NCI-H1092 treated with DMSO at 0.1 percent for 48 hours (cell line): ENCODE measurements at regions not wholly inside any gene's neighbourhood (a gene's known extent, or its start where the extent isn't known, plus 50 kb on each side); places are given as distances from the start of the nearest gene placed in this dataset.
A peak's percentile ranks its signal among the peaks of the same experiment; 100 is the strongest.
"Not testable (repeated sequence)": the region's sequence is repeated elsewhere in the genome, so short reads cannot be mapped to it uniquely, and the experiment has no call there.

Experiments
- DNase-seq: peaks from one replicate; lab custom pipeline; 2025; lab: John Stamatoyannopoulos, UW

DNA sequence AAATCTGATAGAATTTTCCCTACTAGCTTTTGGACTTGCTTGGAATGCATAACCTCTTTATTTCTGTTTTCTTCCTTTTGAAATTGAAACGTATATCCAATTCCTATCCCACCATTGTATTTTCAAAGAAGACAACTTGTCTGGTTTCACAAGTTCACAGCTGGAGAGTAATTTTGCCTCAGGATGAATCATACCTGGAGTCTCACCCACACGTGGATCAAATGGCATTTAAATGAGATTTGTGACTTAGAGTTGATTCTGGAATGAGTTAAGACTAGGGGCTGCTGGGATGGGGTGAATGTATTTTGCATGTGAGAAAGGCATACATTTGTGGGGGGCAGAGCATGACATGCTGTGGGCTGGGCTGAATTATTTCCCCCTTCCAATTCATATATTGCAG lies 516.5 kb upstream of the MGAT4C start:
- DNase-seq, result no peak

DNA sequence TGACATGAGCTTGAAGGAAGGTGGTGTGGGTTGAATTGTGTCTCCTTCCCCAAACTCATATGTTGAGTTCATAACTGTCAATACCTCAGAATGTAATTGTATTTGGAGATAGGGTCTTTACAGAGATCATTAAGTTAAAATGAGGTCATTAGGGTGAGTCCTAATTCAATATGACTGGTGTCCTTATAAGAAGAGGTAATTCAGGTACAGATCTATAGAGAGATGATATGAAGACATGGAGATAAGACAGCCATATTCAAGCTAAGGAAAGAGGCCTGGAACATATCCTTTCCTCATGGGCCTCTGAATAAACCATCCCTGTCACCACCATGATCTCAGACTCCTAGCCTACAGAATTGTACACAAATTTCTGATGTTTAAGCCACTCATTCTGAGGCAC lies 514.7 kb upstream of the MGAT4C start:
- no peak for DNase-seq

DNA sequence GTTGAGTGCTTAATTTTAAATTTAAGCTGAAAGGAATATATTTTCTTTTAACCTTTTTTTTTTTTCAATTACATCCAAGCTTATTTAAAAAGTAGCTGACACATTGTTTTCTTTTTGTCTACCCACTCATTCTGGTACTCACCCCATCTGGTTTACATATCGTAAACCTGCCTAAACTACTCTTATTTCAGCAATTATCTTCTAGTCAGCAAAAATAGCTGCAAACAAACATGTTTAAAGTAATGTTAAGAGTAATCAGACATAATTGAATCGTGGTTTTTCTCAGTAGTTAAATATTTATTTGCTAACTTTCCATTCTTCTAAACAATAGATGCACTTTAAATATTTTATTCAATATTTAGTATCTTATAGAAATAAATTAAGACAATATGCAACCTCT lies 492.7 kb upstream of the MGAT4C start:
- no peak for DNase-seq

DNA sequence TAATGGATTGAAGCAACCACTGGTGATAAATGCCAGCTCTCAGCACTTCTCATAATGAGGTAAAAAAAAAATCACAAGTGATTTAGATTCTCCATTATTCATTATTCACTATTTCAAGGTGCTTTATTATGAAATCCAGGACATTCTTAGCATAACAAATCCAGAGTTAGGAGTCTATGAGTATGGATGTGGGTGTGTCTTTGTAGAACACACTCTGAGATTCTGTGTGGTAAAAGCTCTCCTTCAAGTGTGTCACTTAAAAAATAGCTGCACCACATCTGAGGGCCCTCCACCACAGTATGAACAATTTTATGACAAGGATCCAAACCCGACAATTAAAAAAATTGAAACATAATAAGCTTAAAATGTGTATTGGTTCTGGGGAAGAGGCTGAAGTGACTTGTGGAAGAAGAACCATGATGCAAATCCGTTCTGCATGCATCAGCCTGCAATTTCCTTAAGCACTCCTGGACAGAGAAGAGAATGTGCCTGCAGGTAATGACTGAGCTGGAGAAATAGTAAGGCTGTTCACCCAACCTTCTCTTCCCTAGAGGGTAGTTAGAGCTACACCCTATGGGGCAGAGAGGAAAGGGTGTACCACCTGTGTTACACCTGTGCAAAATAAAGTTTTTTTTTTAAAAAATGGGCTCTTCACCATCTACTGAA lies 488.5 kb upstream of the MGAT4C start:
- no peak for DNase-seq

DNA sequence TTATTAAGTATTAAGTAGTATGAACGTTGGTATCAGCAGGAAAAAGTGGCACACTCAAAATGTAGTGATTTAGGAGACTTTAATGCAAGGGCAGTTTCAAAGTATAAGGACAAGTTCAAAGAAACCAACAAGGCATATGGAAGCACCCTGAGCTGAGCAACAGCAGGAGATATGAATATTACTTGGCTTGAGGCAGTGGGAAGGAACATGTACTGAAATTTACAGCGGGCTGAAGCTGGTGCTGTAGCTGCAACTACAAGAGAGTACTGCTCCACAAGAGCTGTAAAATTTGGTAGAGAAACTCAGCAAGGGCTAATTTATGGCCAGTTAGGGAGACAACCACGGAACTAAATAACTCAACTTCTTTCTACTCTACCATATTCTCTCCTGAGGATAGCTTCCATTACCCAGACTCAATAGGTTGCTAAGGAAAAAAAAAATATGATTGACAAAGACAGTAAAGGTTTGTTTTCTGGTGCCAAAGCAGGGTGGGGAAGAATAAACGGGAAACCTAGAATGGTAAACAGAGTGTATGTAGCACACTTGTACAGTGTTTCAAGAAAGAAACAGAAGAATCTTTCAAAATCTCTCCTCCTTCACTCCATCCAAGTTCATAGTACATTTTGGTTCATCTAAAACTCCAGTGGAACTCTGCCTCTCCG lies 487.8 kb upstream of the MGAT4C start:
- DNase-seq, result no peak

DNA sequence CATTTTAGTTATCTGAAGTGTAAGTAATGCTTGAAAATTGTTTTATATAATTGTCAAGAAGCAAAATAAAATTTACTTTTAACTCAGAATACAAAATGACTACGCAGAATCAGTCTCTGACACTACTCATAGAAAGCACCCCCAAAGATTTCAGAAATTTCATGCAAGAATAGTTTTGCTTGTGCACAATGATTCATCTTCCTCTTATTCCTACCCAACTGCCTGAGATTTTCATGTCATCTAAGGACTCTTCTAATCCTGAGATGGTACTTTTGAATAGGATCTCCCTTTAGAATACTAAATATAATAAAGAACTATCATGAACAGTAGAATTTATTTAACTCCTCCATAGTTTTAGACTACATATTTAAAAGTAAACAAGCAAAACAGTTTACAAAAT lies 485.3 kb upstream of the MGAT4C start:
- DNase-seq, result no peak

DNA sequence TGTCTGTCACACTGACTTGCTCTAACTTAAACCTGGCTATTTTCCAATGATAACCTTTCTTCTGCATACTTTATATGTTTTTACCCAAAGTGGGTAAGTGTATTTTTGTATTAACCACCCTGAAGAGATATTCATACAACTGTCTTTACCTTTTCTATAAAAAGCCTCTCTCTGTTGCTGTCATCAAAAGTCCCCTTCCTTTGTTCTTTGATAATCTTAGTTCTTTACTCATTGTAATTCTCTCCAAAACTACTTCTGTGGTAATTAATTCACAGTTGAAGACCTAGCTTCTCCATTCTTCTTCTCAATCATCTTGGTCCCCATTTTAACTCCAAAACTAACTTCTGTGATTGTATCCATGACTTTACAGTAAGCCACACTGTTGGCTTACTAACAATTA lies 479.7 kb upstream of the MGAT4C start:
- no peak for DNase-seq

DNA sequence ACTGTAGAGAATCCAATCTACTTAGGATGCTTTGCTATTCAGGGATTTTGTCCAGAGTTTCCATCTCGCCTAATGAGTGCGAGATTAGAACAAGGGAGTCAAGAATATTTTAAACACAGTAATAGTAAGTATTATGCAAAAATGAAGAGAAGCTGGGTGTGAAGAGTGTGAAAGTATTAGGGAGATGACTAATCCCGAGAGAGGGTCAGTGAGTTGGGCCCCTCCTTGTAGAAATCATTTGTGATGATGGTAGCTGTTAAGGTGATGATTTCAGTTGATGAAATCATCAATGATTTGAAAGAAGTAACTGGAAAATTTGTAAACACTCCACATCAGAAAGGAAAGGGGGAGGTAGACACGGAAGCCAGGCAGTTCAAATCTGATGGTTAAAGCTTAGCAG lies 478.9 kb upstream of the MGAT4C start:
- no peak for DNase-seq

DNA sequence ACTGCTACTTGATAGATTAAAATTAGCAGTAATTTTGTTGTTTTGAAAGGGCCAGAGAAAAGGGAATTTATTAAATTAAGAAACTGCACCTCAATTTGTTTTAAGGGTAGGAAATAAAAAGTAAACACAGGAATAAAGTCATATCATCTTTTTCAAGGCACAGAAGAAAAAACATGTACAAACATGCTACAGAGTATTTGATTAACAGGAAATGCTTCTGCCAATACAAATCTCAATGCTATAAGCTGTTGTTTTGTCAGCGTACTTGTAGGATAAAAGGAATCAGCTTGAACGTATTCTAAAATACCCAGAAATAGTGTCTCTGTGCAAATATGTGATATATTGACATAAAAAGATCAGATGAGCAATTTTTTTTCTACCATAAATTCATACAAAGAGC lies 474.0 kb upstream of the MGAT4C start:
- DNase-seq, result no peak

DNA sequence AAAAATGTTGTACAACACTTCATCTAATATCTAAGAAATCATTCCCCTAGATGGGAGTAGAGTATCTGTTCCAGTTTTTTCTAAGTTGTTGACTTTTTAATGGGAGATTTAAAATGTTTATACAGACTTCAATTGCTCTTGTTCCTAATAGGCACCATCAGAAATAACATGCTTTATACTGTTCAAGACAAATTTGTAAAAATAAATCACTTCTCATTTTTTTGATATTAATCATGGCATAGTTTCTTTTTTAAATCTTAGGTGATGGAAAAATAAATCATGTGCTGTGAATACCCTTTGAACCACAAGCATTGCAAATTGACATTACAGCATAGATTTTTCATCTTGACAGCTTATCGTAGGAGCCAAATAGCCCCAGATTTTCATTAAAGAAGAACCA lies 473.5 kb upstream of the MGAT4C start:
- no peak for DNase-seq

DNA sequence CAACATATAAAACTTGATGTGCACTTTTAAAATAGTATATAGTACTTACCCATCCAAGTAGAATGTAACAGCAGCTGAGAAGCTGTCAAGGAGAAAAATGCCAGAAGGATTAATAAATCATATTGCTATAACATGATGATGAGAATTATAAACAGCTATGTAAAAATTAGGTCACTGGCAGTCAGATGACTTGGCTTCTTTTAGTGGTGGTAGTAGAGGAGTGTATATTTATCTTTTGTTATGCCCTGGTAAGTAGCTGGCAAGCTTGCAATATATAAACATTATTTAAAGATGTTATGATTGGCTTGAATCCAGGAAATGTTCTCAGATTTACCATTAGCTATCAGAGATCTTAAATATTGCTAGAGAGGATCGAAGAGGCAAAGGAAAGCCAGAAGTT lies 471.0 kb upstream of the MGAT4C start:
- peak; percentile 24 for DNase-seq

DNA sequence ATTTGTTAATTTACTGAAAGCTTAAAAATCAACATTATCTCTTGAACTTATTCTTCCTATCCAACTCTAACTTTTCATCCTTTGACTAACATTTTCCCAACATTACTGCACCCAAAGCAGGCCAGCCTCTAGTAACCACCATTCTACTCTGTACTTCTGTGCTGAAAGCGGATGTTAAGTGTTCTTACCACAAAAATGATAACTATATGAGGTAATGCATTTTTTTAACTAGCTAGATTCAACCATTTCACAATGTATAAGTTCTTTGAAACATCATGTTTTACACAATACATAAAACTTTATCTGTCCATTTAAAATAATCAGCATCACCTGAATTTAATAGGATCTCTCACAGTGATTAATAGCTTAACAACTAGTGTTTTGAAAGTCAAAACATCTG lies 468.5 kb upstream of the MGAT4C start:
- DNase-seq, result no peak

DNA sequence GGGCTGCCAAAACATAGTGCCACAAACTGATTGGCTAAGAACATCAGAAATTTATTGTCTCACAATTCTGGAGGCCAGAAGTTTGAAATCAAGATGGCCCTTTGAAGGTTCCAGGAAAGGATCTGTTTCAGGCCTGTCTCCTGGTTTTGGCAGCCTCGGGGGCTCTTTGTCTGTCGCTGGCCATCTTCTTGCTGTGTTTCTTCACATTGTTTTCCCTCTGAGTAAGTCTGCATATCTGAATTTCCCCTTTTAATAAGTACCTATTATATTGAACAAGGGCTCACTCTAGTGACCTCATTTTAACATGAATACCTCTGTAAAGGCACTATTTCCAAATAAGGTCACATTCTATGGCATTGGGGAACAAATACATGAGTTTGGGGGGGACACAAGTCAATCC lies 467.1 kb upstream of the MGAT4C start:
- DNase-seq, result no peak

DNA sequence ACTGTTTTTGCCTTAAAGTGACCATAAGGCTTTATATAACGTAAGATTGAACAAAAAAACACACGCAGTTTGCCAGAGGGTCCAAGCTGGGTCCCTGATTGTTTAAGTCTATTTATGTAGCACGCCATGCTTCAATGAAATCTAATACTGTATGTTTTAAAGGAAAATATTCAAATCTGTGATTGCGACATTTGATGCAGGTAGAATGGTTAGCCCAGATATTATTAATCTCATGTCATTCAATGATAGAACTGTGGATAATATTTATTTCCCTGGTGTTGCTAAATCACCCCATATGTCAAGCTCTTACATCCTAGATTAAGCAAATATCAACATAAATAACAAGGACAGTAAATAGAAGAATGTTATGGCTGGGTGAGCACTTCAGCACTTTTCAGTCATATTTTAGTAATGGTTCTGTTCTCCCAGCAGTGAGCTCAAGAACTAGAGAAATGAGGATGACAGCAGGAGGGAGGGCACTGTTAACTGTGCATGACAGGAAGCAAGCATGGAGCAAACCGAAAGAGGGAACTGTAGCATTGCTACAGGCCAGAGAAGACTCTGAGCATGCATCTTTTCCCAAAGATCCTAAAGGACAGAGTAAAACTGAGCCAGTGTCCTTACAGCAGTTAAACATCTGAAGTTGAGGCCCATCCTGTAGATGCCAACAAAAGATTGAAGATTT lies 465.7 kb upstream of the MGAT4C start:
- no peak for DNase-seq

DNA sequence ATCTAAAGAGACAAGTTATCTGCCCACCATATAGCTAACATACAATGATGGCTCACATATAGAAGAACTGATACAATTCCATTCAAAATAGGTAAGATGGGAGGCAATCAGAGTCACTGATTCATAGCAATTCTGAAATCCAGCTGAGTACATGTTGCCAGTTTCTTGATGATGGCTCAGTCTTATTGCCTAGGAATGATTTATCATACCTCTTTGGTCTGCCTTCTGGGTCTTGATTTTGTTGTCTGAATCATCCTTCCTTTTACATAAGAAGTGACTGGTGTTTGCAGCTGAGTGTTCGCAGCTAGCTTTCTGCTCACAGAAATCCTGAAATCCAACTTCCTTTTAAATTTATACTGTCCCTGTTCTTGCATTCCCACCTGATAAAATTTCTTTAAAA lies 463.2 kb upstream of the MGAT4C start:
- DNase-seq, result no peak

DNA sequence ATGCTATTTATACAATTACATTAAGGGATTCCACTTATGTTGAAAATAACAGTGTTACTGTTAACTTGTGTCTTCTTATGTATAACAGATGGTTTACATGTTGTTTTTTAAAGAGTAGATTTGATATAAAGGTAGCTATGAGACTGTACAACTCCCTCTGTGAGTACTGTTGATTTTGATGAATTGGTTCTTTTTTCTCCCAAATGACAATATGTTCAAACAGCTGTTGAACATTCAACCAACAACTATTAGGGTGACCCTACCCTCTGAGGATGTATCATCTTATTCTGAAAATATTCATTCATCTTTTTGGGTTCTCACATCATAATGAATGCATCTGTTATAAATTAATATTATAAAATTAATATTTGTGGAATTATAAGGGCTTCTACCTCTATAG lies 456.9 kb upstream of the MGAT4C start:
- no peak for DNase-seq

DNA sequence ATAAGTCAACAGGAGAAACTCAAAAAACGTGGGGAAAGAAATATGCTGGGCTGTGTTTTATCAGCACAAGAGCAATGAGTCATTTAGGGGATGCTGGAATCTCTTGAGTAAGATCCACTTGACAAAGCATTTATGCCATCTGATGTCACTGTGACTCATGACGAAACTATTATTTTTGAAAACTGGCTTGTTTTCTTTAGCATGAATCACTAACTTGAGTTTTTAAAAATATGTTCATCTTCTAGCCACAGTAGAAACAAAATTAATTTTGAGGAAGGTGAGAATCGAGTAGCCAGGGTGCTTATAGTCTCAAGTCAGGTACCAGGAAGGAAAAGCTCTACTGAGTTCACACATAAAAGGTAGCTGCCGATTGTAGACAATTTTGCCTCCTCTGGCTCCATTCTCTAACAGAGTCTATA lies 456.2 kb upstream of the MGAT4C start:
- DNase-seq, result no peak

DNA sequence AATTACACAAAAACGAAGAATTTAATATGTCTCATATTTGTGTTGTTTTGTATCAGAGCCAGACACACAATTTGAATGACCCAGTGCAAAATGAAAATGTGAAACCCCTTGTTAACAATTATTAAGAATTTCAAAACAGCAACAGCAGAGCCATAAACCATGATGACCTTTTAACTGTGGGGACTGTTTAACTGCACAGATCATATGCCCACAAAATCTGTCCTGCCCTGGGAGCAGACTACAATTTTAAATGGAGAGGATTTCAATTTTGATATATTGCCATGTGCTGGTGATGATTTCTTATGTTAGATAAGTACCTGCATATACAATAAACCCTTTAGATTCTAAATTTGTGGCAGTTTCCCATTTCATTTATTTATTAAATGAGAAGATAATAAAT lies 455.5 kb upstream of the MGAT4C start:
- no peak for DNase-seq

DNA sequence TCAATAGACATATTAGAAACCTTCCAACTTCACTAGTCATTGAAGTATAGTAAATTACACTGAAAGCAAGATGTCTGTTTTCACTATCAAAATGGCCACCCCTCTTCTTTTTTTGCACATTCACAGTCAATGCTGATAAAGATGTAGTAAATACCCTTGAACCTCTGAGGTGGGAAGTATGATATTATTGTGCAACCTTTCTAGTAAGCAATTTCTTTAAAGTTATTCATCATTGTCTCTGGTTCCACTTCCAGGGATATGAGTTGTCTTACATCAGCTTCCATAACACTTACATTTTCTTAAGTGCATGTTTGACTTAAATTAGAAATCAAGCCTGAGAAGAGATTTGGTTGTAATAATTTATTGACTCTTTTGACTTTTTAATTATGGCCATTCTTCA lies 453.9 kb upstream of the MGAT4C start:
- DNase-seq, result no peak

DNA sequence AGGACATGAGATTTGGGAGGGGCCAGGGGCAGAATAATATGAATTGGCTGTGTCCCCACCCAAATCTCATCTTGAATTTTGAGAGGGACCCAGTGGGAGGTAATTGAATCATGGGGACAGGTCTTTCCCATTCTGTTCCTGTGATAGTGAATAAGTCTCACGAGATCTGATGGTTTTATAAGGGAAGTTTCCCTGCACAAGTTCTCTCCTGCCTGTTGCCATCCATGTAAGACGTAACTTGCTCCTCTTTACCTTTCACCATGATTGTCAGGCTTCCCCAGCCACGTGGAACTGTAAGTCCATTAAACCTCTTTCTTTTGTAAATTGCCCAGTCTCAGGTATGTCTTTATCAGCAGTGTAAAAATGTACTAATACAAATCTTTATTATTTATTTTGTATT lies 452.8 kb upstream of the MGAT4C start:
- DNase-seq, result not testable (repeated sequence)

DNA sequence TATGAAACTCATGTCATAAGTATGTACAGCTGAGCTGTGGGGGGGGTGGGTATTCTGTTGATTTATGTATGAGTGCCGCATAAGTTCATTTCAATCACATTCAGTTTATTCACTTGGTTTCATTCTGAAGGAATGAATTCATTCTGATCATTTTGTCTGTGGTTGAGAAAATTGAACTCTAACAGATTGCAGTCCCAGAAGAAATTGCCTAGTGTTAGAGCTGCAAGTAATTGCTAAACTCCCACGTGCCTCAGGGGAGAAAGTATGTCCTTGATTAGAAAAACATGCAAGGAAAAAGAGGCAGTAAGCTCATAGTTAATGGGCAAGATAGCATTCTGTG lies 442.4 kb upstream of the MGAT4C start:
- no peak for DNase-seq

DNA sequence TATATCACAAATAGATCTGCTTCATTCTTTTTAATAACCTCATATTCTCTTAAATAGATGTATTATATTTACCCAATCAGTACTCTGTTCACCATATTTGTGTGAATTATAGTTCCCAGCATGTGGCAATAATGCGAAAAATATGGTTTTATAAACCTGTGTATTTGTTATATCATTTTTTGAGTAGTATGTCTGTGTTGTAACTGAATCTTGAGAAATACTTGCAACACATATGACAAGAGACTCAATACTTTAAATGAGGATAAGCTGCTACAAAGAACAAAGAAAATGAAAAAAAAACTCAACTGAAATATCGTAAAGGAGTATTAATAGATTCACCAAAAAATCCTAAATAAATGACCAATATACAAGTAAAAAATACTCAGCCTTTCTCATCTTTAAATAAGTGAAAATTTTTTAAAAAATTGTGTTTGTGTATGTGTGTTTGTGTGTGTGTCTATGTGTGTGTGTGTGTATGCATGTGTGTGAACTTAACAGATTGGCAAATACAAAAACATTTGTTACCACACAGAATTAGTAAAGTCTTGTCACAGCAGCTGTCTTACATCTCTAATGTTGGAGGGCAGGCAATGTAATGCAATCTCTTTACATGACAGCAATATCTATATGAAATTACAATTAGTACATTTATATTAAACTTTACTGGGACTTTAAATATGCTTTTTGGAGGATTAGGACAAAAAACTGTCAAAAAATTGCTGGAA lies 441.9 kb upstream of the MGAT4C start:
- DNase-seq, result no peak
